Neural cell (in vitro differentiated cells): ENCODE measurements at regions not wholly inside any gene's neighbourhood (a gene's known extent, or its start where the extent isn't known, plus 50 kb on each side); places are given as distances from the start of the nearest gene placed in this dataset.

ENCODE experiments used
- H2AFZ ChIP-seq: fragments of 200-600, 300-800 bp; sonication (generic), shearing (Covaris generic); 2 replicates; pipeline ENCODE4 v1.6.0; 2014; ENCODE audit warnings: low read depth, mild to moderate bottlenecking, antibody characterized with exemption, low read length, moderate library complexity
- H3F3A ChIP-seq: fragments of 200-600 bp; shearing (Covaris generic); 2 replicates; pipeline ENCODE4 v1.6.1; 2016; ENCODE audit warnings: mild to moderate bottlenecking, moderate library complexity, mixed read lengths, antibody characterized with exemption, low read length; ENCODE audit not compliant: insufficient read depth, poor library complexity, severe bottlenecking
- H3K27ac ChIP-seq: fragments of 200-600, 300-800 bp; sonication (generic), shearing (Covaris generic); 2 replicates; pipeline ENCODE4 v1.5.1; 2014; ENCODE audit warnings: mild to moderate bottlenecking, low read length, moderate library complexity
- H3K27me3 ChIP-seq: fragments of 300-800, 200-600 bp; sonication (generic), shearing (Covaris generic); 2 replicates; pipeline ENCODE4 v1.6.0; 2014; ENCODE audit warnings: mild to moderate bottlenecking, low read depth, low read length, moderate library complexity; ENCODE audit not compliant: insufficient read depth
- H3K36me3 ChIP-seq: fragments of 300-800, 200-600 bp; sonication (generic), shearing (Covaris generic); 2 replicates; pipeline ENCODE4 v1.5.1; 2014; ENCODE audit warnings: mild to moderate bottlenecking, antibody characterized with exemption, low read length, moderate library complexity; ENCODE audit not compliant: insufficient read depth
- H3K4me2 ChIP-seq: fragments of 300-800, 200-600 bp; sonication (generic), shearing (Covaris generic); 2 replicates; pipeline ENCODE4 v1.6.0; 2014; ENCODE audit warnings: mild to moderate bottlenecking, low read length
- H3K4me3 ChIP-seq: fragments of 300-800, 200-600 bp; sonication (generic), shearing (Covaris generic); 2 replicates; pipeline ENCODE4 v1.5.1; 2014; ENCODE audit warnings: mild to moderate bottlenecking, low read length, moderate library complexity
- H3K79me2 ChIP-seq: fragments of 200-600 bp; shearing (Covaris generic); replicated peaks from 2 replicates; pipeline ENCODE4 v1.6.0; 2014; ENCODE audit warnings: mild to moderate bottlenecking, low read length, moderate library complexity; ENCODE audit not compliant: insufficient read depth
- H3K9ac ChIP-seq: fragments of 300-800, 200-600 bp; sonication (generic), shearing (Covaris generic); 2 replicates; pipeline ENCODE4 v1.6.1; 2016; ENCODE audit warnings: mild to moderate bottlenecking, low read length, mixed read lengths
- H3K9me2 ChIP-seq: fragments of 200-600 bp; shearing (Covaris generic); 2 replicates; pipeline ENCODE4 v1.6.1; 2016; ENCODE audit warnings: mild to moderate bottlenecking, low read length, mixed read lengths; ENCODE audit not compliant: insufficient read depth
- H3K9me3 ChIP-seq: fragments of 200-600, 300-800 bp; sonication (generic), shearing (Covaris generic); 2 replicates; pipeline ENCODE4 v1.6.1; 2016; ENCODE audit warnings: mild to moderate bottlenecking, mixed run types, low read length, moderate library complexity, mixed read lengths
- H4K20me1 ChIP-seq: fragments of 200-600 bp; shearing (Covaris generic); 2 replicates; pipeline ENCODE4 v1.6.1; 2016; ENCODE audit warnings: mild to moderate bottlenecking, mixed run types; ENCODE audit not compliant: insufficient read depth
- EP300 ChIP-seq: fragments of 450-650 bp; conservative IDR thresholded peaks from 2 replicates; pipeline ENCODE4 v1.6.1; 2014; ENCODE audit warnings: antibody characterized with exemption, mild to moderate bottlenecking, moderate library complexity; ENCODE audit not compliant: poor library complexity, severe bottlenecking
- EZH2 ChIP-seq: fragments of 200-600, 300-800 bp; shearing (Covaris generic), sonication (generic); IDR thresholded peaks from 2 replicates; pipeline ENCODE4 v1.6.1; 2014; ENCODE audit warnings: antibody characterized with exemption, low read length, borderline replicate concordance, mild to moderate bottlenecking; ENCODE audit not compliant: insufficient read depth, poor library complexity, severe bottlenecking
- MXI1 ChIP-seq: fragments of 450-650 bp; conservative IDR thresholded peaks from 2 replicates; pipeline ENCODE4 v1.6.1; 2014; ENCODE audit warnings: antibody characterized with exemption, mild to moderate bottlenecking; ENCODE audit not compliant: poor library complexity, severe bottlenecking
- POLR2AphosphoS5 ChIP-seq: IDR thresholded peaks from 2 replicates; pipeline ENCODE4 v1.6.1; 2012
- RAD21 ChIP-seq: fragments of 450-650 bp; conservative IDR thresholded peaks from 2 replicates; pipeline ENCODE4 v1.6.1; 2014; ENCODE audit warnings: antibody characterized with exemption, mild to moderate bottlenecking, moderate library complexity
- SMC3 ChIP-seq: fragments of 450-650 bp; conservative IDR thresholded peaks from 2 replicates; pipeline ENCODE4 v1.6.1; 2014; ENCODE audit warnings: antibody characterized with exemption, mild to moderate bottlenecking, moderate library complexity; ENCODE audit not compliant: poor library complexity
- TAF1 ChIP-seq: IDR thresholded peaks from 2 replicates; pipeline ENCODE4 v1.6.1; 2012; ENCODE audit warnings: low read depth
- TF ChIP-seq, protein P1 (sequence below): fragments of 450-650 bp; IDR thresholded peaks from 2 replicates; pipeline ENCODE4 v1.5.1; 2014; ENCODE audit warnings: antibody characterized with exemption, mild to moderate bottlenecking, moderate library complexity; ENCODE audit not compliant: poor library complexity, severe bottlenecking
- TF ChIP-seq, protein P2 (sequence below): IDR thresholded peaks from 2 replicates; pipeline ENCODE4 v1.6.1; 2012; ENCODE audit warnings: borderline replicate concordance

DNA sequence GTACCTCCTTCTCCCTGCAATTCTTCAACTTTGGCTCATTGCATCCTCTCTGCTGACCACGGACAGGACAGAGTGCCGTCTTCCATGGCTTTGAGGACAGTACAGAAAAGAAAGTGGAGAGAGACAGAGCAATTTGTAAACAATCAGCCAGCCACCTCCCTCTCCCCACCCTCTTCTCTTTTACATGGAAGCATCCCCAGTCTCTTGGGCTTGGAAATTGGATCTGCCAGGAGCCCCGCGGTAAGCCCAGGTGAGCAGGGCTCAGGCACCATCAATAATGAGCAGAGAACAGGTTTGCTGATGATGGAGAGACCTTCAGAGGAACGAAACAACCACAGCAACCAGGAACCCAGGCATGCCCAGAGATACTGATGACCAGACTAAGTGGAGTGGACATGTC, 194.9 kb upstream of the TNRC6C start:
- Histone ChIP-seq H2AFZ (no peak overlapping the region), H3K9ac (no peak overlapping the region), H3K4me2 (no peak overlapping the region), H3K4me3 (no peak overlapping the region), H3F3A (no peaks in the 10 kb centered on the region), H3K79me2 (no peaks in the 10 kb centered on the region), H3K27ac (no peak overlapping the region), H3K27me3 (no peaks in the 10 kb centered on the region), H3K36me3 (no peaks in the 10 kb centered on the region), H4K20me1 (no peaks in the 10 kb centered on the region), H3K9me3 (no peaks in the 10 kb centered on the region), H3K9me2 (no peaks in the 10 kb centered on the region)
- TF ChIP-seq RAD21 (no peak), MXI1 (no peak), EZH2 (no peak), POLR2AphosphoS5 (no peak), SMC3 (no peak), EP300 (no peak), TAF1 (no peak)
- TF ChIP-seq, protein P1, sequence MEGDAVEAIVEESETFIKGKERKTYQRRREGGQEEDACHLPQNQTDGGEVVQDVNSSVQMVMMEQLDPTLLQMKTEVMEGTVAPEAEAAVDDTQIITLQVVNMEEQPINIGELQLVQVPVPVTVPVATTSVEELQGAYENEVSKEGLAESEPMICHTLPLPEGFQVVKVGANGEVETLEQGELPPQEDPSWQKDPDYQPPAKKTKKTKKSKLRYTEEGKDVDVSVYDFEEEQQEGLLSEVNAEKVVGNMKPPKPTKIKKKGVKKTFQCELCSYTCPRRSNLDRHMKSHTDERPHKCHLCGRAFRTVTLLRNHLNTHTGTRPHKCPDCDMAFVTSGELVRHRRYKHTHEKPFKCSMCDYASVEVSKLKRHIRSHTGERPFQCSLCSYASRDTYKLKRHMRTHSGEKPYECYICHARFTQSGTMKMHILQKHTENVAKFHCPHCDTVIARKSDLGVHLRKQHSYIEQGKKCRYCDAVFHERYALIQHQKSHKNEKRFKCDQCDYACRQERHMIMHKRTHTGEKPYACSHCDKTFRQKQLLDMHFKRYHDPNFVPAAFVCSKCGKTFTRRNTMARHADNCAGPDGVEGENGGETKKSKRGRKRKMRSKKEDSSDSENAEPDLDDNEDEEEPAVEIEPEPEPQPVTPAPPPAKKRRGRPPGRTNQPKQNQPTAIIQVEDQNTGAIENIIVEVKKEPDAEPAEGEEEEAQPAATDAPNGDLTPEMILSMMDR: no peak
- TF ChIP-seq, protein P2, sequence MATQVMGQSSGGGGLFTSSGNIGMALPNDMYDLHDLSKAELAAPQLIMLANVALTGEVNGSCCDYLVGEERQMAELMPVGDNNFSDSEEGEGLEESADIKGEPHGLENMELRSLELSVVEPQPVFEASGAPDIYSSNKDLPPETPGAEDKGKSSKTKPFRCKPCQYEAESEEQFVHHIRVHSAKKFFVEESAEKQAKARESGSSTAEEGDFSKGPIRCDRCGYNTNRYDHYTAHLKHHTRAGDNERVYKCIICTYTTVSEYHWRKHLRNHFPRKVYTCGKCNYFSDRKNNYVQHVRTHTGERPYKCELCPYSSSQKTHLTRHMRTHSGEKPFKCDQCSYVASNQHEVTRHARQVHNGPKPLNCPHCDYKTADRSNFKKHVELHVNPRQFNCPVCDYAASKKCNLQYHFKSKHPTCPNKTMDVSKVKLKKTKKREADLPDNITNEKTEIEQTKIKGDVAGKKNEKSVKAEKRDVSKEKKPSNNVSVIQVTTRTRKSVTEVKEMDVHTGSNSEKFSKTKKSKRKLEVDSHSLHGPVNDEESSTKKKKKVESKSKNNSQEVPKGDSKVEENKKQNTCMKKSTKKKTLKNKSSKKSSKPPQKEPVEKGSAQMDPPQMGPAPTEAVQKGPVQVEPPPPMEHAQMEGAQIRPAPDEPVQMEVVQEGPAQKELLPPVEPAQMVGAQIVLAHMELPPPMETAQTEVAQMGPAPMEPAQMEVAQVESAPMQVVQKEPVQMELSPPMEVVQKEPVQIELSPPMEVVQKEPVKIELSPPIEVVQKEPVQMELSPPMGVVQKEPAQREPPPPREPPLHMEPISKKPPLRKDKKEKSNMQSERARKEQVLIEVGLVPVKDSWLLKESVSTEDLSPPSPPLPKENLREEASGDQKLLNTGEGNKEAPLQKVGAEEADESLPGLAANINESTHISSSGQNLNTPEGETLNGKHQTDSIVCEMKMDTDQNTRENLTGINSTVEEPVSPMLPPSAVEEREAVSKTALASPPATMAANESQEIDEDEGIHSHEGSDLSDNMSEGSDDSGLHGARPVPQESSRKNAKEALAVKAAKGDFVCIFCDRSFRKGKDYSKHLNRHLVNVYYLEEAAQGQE: no peak

DNA sequence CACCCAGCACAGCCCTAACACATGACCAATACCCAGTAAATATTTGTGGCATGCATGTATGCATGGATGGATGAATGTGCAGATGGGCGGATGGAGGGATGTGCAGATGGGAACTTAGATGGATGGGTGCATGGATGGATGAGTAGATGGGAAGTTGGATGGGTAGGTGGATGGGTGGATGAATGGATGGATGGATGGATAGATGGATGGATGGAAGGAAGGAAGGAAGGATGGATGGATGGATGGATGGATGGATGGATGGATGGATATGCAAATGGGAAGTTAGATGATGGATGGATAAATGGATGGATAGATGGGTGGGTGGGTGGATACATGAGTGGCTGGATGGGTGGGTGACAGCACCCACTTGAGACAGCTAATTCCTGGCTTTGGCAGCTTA, 193.2 kb upstream of the TNRC6C start:
- Histone ChIP-seq H3K27ac (peak overlapping the region; percentile 27), H3K9ac (no peak overlapping the region), H3K9me3 (no peaks in the 10 kb centered on the region), H3K4me3 (no peak overlapping the region), H3K9me2 (no peaks in the 10 kb centered on the region), H3F3A (no peaks in the 10 kb centered on the region), H3K27me3 (no peaks in the 10 kb centered on the region), H3K36me3 (no peaks in the 10 kb centered on the region), H3K4me2 (no peak overlapping the region), H3K79me2 (no peaks in the 10 kb centered on the region), H4K20me1 (no peaks in the 10 kb centered on the region), H2AFZ (no peak overlapping the region)
- TF ChIP-seq, protein P1: no peak
- TF ChIP-seq EP300 (no peak), POLR2AphosphoS5 (no peak), RAD21 (no peak), EZH2 (no peak), SMC3 (no peak), MXI1 (no peak), TAF1 (no peak)
- TF ChIP-seq, protein P2: no peak
